NT2/D1 (cell line): ENCODE measurements at regions not wholly inside any gene's neighbourhood (a gene's known extent, or its start where the extent isn't known, plus 50 kb on each side); places are given as distances from the start of the nearest gene placed in this dataset.

Experiments
- SUZ12 ChIP-seq: IDR thresholded peaks from 2 replicates; pipeline ENCODE4 v1.6.1; 2011; ENCODE audit not compliant: insufficient read length, insufficient read depth; ENCODE audit errors: extremely low read depth
- YY1 ChIP-seq: IDR thresholded peaks from 2 replicates; pipeline ENCODE4 v1.6.1; 2011; ENCODE audit not compliant: insufficient read length, insufficient read depth
- ZNF274 ChIP-seq: IDR thresholded peaks from 2 replicates; pipeline ENCODE4 v1.6.1; 2011; ENCODE audit warnings: mild to moderate bottlenecking, low read depth, low read length

DNA sequence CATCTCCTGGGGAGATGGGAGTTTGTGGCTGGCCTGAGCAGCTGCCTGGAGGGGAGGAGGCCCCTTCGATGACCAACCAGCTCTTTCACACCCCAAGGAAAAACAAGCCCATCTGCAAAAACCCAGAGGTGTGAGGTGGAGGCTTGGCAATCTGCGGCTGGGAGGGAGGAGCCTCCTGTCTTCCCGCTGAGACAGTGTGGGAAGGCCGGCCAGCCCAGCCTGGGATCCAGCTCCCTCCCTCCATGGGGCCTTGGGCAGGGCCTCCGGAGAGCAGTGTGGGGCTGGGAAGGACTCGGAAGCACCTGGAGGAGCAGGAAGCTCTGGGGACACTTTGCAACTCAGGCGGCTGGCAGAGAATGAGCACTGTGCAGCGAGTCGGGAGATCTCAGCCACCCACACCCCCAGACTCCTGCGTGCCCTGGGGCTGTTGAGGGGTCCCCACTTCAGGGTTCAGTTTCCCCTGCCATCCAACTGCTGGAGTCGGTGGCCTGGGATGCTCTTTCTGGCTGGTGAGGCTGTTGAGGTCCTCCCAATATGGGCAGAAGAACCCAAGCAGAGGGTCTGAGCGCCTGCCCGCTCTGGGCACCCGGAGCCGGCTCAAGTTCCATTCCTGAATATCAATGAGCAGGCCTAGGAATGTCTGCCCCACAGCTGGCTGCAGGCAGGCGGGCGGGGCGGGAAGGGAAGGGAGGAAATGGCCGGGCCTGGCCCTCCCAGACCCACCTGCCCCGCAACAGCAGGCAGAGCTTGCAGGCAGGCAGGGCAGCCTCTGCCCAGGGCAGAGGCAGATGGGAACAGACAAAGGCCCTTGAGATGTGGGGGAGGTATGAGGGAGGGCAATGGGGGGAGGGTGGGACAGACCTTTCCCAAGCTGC is 101.1 kb downstream of the FGF18 start:
- no peak for TF ChIP-seq YY1
- no peak for TF ChIP-seq ZNF274
- no peak for TF ChIP-seq SUZ12
